NCI-H524 (cell line): ENCODE measurements at regions not wholly inside any gene's neighbourhood (a gene's known extent, or its start where the extent isn't known, plus 50 kb on each side); places are given as distances from the start of the nearest gene placed in this dataset.

Source experiments
- DNase-seq, 2 experiments: peaks; one replicate each; lab custom pipeline; 2025; lab: John Stamatoyannopoulos, UW

DNA sequence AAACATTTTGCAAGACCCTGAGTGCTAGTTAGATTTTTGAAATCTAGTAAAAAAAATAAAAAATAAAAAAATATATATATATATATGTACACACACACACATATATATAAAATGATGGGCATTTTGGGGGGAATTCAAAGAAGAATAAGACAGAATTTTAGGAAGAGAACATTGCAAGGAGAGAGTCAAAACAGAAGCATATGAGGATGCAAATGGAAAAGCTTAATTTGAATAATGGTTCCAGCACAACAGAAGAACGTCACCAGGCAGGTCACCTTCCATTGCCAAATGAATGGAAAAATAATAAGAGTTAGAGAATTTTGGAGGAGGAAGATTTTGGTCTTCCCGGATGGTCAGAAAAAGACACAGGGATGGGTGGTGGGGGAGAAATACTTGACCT is 1097.2 kb downstream of the BCL11A start:
- no peak for DNase-seq

DNA sequence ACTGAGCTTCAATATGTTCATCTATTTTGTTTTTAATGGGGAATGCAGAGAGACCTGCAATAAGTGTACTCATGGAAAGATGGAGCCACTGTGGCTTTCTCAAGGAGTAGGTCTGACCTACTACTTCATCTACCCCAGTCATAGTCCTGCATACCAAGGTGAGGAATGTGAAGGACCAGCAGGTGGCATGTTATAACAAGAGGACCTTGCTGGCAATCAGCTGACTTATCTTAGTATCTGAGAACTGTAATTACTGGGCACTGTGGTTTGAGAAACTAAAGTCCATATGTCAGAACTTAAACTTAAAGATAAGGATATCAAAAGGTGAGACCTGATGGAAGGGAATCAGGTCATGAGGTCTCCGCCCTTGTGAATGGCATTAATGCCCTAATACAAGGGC is 1104.2 kb downstream of the BCL11A start:
- peak in 1 of 2 experiments; percentile 20 for DNase-seq

DNA sequence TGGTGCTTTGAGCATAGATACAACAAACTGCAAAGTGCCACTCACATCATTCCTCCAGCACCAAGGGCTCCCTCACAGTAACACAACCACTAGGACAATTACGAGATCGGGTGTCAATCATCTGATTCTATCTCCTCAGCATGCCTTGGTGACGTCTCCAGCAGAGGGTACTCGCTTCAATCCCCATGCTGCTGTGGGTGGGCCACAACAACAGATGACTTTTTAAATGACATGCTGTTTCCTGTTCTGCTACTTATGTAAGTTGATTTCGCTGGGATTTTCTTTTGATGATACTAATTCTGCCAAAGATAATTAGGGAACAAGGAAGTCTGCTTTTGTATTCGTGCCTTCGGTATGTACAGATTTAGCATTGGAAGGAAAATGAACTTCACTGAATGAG is 1113.0 kb downstream of the BCL11A start:
- DNase-seq, result no peak

DNA sequence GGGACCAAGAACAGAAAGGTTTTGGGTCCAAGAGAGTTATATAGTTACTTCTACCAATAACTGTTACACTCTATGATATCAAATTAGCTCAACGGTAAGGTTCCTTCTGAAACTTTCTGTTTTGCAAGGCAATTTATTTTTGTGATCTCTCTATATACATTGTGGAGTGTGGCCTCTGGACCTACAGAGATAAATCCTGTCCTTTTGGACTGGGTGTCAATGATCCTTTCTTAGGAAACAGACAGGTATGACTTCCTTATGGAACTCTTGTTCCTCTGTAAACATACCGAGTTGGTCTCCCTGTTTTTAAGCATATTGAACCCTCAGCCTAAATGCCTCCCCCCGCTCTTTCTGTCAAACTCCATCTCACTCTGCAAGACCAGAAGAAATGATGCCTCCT is 1117.8 kb downstream of the BCL11A start:
- DNase-seq, result no peak

DNA sequence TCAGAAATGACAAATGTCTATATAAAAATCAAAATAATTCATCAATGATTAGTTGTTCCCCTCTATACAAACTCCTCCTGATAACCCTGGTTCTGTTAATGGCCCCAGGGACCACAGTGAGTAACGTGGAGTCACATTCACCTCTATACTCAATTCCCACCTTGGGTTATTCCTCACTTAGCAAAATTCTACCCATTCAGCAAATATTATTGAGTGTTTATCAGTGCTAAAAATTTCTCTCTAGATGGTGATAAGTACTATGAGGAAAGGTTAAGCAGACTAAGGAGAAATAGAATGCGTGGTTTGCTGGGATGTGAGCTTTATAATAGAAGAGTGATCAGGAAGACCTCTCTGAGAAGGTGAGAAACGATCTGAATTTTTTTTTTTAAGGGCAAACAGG is 1124.5 kb downstream of the BCL11A start:
- DNase-seq, result no peak

DNA sequence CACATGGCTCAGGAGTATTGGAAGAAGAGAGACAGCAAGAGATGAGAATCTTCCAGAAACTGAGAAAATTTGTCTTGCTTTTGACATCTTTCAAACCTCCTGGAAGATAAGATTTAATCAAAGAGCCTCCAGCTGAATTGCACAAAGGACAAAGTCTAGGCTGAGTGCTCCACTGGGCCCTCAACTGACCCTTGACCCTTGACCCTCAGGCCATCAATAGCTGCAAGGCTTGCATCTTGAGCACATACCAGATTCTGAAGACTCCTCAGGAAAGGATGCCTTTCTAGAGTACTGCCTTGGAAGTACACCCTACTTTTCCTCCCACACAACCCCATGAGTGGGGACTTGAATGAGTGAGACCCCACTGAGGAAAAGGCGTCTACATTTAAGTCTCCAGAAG is 1125.5 kb downstream of the BCL11A start:
- DNase-seq, result no peak

DNA sequence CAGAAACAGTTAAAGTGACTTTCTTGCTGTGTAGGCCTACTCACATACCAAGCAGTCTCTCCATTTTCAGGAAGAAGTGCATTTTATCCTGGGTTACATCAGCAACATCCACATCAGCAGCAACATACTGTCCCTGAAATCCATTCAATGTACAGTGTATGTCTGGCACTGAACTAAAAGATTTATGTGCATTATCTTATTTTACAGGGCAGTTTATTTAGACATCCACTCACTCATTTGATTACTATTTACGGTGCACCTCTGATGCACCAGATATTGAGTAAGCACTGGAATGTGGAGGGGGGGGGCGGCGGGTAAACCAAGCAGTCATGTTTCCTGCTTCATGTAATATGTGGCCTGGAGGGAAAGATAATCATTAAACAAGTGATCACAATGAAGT is 1128.2 kb downstream of the BCL11A start:
- DNase-seq, result no peak

DNA sequence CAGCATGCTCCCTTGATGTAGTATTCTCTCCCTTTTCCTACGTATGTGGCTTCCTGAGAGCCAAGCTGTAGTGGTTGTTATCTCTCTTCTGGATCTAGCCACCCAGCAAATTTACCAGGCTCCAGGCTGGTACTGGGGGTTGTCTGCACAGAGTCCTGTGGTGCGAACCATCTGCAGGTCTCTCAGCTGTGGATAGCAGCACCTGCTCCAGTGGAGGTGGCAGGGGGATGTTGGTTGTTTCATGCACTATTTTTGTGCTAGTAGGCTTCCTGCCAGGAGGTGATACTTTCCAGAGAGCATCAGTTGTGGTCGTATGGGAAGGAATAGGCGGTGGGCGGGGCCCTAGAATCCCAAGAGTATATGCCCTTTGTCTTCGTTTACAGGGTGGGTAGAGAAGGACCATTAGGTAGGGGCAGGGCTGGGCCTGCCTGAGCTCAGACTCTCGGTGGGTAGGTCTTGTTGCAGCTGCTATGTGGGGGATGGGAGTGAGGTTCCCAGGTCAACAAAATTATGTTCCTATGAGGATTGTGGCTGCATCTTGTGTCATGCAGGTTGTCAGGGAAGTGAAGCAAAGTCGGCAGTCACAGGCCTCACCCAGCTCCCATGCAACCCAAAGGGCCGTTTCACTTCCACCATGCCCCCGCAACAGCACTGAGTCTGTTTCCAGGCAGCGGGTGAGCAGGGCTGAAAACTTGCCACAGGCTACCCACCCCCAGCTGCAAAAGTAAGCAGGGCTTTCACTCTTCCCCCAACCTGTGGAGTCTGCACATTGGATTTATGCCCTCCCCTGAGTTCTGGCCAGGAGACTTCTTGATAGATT is 1139.5 kb downstream of the BCL11A start:
- DNase-seq, result no peak

DNA sequence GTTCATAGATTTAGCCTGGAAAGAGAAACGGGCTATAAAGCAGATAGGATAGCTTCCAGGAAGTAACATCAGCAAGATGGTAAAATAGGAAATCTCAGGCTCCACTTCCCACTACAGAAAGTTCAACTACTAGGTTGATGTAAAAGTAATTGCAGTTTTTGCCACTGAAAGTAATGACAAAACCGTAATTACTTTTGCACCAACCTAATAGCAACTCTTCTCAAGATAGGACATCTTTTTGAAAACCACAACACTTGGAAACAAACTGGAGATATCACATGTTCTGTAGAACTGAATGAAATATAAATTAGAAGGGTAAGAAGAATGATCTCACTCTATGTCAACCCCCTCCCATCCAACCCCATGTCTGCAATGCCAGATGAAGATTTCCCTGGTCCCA is 1154.3 kb downstream of the BCL11A start:
- no peak for DNase-seq

DNA sequence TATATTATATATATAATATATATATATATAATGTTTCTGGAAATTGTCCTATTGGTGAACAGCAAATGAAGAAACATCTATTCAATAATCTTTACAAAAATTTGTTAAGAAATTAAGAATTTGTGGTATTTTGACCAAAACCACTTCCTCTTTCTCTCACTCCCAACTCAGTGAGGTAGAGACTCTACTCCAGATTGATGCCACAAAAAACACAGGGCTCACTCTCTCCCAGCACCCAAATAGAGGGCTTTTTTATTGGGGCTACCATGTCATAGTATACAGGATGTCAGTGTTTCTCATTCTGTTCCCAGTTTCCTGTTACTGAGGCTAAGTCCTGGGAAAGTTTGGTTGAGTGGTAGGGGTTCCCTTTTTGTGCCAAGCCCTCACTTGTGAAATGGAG is 1155.4 kb downstream of the BCL11A start:
- DNase-seq, result no peak

DNA sequence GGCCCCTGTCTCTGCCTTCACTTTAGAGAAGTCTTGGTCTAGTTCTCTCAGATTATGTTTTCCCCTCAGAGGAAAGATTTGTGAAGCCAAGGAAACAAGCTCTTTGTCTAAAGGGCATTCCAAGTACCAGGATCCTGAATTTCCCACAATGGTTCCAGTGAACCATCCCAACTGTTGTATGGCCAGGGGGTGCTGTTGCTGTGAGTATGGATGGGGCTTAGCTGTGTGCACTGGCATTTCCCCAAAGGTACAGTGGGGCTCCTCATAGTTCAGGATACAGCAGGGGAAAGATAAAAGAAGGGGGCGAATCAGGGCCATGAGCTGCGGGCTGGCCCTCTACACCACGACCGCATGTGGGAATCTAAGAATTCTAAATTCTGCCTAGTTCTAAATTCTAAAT is 1154.0 kb upstream of the FANCL start:
- DNase-seq, result no peak

DNA sequence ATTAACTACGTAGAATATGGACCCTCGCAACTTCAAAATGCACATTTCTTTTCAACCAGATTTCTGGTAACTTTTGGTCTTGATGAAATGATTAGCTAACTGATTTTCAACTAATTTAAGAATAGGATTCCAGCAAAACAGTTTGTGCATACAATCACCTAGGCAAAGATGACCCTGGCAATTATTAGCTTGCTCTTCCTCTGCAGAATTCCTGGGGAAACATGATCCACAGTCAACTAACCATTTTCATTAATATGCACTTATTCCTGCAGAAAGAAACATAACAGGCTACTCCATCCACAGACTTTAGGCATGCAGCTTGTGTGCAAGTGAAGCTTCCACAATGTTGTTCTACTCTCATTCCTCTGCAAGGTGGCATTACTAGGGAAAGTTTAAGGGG is 1150.8 kb upstream of the FANCL start:
- no peak for DNase-seq

DNA sequence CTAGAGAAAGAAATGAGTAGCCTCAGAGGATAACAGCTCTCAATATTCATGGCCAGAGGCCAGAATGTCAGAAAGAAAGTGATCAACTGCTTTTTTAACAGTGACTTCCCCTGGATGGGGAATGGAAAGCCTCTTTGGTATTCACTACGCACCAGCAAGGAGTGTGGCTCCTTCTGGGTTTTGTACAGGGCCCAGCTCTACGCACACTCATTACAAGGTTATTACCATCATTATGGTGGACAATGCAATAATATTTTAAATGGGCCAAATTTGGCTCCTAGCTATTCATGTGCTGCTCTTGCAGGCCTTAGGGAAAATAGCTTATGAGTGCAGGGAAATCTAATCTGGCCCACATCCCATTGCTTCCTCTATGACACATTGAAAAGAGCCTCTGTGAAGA is 1149.5 kb upstream of the FANCL start:
- no peak for DNase-seq

DNA sequence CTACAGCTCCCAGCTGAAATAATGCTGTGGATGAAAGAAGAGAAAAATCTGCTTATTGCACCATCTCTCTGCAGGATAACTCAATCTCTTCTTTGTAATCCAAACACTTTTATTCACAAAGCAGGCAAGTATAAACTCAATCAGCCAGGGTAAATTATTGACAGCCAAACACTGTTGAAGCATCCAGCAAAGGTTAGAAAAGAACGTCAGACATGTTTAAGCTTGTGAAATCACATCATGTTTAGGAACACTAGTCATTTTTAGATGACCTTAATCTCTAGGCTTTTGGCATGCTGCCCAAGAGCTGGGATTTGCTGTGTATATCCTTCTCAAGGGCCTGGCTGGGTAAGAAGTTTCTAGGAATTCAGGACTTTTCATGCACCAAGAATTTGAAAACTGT is 1148.1 kb upstream of the FANCL start:
- DNase-seq, result peak; percentile 61 to 88

DNA sequence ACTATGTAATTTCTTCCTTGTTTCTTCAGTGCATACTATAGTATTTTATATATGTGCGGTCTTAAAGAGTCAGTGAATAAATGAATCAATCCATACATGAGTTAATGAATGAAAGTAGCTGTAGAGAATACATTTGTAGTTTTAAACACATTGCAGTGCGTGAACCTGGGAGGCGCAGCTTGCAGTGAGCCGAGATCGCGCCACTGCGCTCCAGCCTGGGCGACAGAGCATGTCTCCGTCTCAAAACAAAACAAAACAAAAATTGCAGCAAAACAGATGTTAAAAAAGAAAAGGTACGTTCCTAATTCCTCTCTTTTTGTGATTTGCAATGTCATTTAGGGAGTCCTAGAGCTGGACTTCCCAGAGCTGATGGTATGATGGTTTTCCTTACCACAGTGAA is 1144.8 kb upstream of the FANCL start:
- no peak for DNase-seq

DNA sequence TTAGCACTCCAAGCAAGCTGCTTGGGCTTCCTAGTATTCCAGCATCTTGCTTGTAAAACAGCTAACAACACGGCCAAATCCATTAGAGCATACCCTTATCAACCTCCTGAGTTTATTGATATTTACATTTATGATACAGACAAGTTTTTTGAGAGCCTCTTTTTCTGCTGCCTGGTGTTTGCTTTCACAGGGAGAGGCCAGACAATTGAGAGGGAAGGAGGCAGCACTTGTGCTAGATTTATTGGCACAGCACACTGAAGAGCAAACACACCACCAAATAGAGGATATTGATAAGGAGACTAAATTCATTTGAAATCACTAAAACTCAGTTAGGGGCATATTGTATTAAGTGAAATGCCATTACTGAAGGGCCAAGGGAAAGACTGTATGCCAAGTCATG is 1142.3 kb upstream of the FANCL start:
- DNase-seq, result no peak

DNA sequence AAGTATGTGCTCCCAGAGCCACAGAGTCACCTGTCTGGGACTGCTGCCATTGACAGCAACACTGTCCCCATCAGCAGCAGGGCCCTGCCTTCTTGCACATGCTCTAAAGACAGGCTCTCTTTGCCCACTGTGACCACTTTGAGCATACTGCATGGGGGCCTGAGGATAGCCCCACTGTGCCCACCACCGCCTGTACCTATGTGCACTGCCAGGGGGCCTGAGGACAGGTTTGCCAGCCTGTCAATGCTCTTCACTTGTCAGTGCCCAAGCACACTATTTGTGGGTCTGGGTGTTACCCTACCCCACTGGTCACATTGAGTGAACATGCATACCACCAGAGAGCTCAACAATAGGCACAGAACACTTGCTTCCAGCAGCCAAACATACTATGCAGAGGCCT is 1137.0 kb upstream of the FANCL start:
- no peak for DNase-seq

DNA sequence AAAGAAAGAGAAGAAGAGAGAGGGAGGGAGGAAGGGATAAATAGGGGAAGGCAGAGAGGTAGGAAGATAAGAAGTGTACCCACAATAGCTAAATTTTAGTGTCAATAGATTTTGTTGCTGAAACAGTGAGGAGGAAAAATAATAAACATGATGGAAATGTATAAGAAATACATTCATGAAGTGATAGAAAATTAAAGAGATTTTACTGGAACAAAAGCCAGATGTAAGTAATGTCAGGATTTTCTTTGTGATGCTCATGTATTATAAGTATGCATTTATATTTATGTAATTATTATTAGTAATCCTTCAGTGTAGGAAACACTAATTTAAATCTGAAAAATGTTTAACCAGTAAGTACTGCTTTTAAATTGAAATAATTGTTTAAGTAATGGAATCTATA is 1125.2 kb upstream of the FANCL start:
- DNase-seq, result no peak

DNA sequence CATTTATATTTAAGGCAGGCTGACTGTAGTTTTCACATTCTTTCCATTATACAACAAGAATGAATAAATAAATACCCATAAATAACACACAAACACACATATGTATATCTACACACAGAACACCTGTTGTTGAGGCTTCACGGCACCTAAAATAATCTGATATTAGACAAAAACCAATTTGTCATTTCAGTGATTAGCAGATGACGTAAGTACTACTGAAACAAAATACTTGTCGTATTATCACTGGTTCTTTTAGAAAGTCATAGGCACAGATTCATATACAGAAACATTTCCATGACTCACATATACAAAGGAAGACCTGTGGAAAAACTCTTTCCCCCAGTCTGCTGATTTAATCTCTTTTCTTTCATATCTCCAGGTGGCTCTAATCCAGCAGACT is 1113.4 kb upstream of the FANCL start:
- peak in 1 of 2 experiments; percentile 60 for DNase-seq

DNA sequence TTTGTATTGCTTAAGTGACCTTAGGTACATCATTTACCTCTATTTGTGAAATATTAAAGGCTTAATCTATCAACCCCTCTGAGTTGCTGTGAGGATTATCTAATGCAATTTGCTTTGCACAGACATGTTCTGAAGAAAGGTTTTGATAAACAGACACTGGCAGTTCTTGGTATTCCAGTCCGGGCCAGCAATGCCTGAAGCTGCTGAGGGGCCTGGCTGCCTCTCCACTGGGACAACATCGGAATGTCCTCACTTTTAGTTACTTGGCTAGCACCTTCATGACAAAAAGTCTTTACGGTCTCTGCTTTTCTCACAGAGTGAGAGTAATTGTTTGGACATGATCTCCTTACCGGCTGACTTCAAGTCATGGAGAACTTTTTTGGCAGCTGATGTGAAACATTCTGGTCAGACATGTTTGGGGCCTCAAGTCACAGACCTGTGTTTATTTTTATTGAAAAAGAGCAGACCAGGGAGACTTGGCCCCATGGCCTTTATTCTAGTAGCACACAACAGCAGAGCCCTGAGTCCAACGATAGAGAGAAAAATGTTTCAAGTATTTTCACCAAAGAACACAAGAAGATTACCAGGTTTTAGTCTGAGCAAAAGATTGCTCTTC is 1112.3 kb upstream of the FANCL start:
- DNase-seq, result no peak

DNA sequence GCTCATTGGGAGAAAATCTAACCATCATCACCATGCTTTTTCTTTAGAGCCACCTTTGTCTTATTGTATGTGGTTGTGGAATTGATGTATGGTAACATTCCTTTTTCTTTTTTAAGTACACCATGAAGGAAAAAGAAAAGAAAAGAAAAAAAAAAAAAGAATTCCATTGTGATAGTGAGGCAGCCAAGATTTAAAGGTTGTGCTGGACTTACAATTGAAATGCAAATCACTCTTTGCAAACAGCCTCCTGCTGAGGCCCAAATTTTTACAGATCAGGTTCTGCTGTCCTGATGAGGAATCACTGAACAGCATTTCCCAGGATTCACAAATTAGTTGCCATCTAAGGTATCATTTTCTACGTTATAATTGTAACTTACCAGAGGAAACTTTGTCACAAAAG is 1101.0 kb upstream of the FANCL start:
- DNase-seq, result no peak

DNA sequence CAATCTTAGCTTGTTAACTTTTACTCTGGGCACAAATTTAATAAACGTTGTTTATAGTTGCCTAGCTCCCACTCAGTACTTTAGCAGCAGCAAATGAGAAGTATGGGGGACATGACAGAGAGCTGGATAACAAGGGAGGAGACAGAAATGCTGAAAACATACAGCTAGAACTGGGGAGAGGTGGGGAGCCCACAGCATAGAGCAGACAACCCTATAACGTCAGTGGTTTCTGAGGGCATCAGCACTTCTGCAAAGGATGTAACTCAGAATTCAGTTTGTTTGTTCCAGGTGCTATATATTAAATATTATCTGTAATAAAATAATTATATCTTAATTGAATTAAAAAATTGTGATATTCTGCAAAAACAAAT is 1098.7 kb upstream of the FANCL start:
- DNase-seq, result no peak

DNA sequence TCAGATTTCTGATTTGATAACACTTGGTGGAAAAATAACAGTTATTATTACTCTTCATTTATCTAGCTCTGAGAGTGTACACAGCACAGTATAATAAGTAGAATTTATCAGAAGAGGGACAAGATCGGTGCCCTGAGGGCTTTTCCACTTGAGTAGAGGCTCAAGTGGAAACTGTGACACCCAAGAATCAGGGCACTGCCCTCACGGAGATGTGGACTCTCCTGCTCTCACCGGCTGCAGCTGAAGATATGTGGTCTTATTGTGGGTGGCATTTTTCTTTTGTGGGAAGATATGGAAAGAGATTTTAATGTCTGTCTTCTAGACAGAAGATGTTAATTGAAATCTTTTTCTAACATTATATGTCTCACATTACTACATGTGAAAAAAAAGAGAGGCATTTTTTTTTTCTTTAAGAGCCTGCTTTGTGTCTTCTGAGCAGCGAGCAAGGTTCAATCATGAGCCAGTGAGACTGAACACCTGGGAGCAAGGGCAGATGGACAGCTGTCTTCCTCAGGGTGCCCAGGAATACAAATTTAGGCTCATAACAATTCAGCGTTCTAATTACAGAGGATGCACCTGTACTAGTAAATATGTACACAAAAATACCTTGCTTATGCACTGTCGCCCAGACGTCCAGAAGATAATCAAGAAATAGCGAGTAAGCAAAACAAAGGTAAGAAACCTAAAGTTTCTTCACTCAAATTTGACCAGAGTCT is 1098.2 kb upstream of the FANCL start:
- peak in 1 of 2 experiments; percentile 12 for DNase-seq
